Left lobe of liver (tissue), 2 donors: ENCODE measurements at regions not wholly inside any gene's neighbourhood (a gene's known extent, or its start where the extent isn't known, plus 50 kb on each side); places are given as distances from the start of the nearest gene placed in this dataset.
A peak's percentile ranks its signal among the peaks of the same experiment; 100 is the strongest.

Experiments used
- ATAC-seq: fragments of 200-7000 bp; cut with Tn5 transposase; one replicate; pipeline ENCODE4 v1.9.1; 2020; ENCODE audit warnings: mild to moderate bottlenecking, moderate library complexity
- DNase-seq: peaks from one replicate; pipeline ENCODE4 v3.0.0-alpha.2; 2020; ENCODE audit warnings: low spot score
- donor health status: DM: no; HTN: no; CAD: no; lungs with moderate emphysema.
- donor health status: DM: no; HTN: yes; CAD: no.

- DNase-seq (no peak), ATAC-seq (peak; percentile 39)
Measured at GRCh38 chr2:211049321-211050018, 493.1 kb downstream of the CPS1 start.

GRCh38 chr2:211055438-211055837 is 499.0 kb downstream of the CPS1 start:
- no peak for ATAC-seq
- DNase-seq = no peak

DNA sequence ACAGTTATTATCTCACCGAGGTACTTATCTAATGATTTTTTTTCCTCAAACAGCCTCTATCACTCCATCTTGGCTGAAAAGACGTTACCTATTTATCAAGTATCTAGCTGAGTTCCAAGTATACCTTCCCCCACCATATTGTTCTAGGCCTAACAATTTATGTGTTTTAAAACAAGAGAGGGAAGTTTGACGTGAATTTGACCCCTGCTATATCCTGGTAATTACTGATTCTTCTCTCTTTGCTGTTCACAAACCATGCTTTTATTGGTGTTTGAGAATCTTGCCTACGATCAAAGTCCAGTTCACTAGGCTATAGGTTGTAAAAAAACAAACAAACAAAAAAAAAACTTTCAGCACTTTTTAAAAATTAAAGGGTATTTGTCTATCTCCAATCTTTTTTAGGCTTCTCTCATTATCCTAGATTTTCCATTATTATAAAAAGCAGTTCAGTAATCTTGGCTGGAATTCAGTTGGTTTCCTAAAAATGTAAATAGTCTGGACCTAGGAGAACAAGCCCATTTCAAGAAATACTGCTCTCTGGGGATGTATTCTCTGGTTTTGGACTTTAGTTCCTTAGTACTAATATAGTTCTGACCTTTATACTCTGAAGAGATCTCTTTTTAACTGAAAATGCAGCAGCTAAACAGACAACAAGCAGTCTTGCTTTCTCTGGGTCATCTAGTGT is 505.4 kb downstream of the CPS1 start:
- DNase-seq = no peak
- no peak for ATAC-seq

DNA sequence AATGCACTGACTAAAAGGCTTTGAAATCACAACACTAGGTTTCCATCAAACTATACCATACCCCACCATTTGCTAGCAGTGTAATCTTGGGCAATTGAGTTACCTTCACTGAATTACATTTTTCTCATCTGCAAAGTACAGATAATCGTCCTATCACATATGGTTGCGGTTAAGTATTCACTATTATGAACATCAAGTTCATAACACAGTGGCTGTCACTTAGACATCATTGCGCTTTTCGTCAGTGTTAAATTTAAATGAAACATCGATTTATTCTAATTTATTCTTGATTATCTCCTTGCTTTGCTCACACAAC is 505.9 kb downstream of the CPS1 start:
- DNase-seq = no peak
- ATAC-seq = no peak

DNA sequence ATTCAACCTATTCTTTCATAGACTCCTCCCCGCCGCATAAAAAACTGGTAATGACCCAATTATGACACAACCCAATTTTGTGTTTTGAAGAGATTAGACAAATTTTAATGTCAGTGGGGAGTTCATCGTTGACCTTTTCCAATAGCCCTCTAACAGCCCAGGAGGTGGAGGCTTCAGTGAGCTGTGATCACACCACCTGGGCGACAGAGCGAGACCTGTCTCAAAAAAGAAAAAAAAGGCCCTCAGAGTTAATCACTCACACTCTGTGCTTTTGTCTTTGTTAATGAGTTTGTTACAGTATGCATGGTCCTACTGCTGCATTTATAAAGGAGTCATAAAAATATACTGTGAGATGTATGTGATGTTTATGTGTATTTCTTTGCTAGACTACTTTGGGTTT is 510.6 kb downstream of the CPS1 start:
- no peak for DNase-seq
- ATAC-seq = no peak

DNA sequence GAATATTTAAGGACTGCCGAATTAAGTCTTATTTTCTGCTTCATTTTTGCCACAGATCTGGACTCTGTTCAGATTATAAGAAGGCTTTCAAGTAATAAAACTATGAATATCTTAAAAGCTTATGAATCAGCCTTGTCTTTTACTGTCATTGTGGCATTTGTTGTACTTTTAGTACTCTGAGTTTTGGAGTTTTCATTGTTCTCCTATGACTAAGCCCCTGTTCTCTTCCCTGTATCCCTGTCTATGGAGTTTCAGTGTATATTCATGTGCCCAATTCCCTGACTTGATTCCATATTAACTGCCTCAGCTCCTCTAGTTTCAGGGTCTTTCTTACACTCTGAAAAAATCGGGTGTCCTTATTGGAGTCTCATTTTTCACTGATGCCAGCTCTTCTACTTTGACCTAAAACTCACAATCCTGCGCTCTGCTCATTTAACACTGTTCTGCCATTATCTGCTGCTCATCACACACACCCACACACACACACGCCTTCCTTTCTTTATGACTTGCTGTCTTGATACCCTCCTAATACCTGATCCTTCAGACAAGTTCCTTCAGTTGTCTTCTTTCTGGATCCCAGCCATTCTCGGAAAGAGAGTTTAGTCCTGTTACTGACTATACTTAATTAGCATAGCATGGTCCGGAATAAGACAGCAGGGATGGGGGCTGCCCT is 511.8 kb downstream of the CPS1 start:
- DNase-seq (no peak), ATAC-seq (no peak)

DNA sequence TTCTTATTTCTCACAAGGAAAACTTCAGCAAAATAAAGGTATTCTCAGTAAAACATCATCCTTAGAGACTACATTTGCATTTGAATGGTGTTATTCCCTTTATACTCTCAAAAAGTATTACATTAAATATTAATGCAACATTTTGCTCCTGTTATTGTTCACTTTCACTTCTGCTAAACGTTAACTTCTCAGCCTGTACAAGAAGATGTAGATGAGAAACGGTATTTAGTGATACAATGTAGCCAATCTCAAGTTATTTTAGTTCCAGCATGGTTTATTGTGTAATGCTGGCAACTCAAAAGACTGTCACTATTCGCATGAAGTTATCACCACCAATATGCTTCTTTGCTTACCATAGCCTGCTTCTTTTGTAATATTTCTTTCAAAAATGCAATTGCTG is 514.1 kb downstream of the CPS1 start:
- no peak for ATAC-seq
- no peak for DNase-seq

DNA sequence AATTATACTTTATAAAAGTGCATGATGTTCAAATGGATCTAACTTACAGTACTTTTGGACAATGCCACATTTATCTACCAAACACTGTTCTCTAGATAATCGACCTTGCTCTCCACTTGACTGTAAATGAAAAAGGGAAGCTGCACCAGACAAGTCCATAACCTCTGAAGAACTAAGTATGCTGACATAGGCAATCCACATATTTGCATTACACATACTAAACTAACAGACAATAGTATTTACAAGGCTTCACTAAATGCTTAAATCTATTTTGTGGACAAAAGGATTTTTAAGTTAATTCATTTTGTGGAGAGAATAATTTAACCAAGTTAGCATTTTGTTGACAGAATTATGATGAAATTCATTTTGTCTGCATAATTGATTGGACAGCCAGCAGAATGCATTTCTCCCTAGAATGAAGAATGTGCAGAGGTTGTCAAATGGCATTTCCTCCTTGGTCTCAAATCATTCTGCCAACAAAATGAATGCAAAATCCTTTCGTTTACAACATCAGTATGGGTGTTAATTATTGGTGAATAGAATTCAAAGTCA is 520.9 kb downstream of the CPS1 start:
- ATAC-seq (no peak), DNase-seq (no peak)

GRCh38 chr2:211084352-211084751 is 528.0 kb downstream of the CPS1 start:
- no peak for DNase-seq
- no peak for ATAC-seq

DNA sequence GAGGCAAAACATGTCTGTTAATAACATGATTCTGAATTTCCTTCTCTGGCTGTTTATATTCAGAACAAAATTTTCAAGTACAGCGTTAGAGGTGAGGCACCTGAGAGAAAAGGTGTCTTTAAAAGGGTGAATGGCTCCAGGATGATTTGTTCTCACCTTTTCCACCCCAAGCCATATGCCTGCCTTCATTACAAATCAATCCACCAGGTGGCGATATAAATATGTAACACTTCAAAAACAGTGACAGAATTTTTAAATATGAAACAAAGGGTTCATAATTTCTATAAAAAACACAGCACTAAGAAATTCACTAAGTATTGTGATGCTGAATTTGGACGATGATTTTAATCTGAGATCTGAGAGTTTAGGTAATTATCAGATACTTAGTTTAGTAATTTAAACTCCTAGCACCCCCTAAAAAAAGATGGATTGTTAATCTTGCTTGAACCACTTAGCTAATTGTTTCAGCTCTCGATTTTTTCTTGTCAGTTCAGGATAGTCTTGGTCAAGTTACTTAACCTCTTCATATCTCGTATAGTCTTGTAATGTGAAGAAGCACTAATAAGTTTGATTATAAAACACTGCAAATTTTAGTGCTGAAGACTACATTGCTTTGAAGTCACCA is 528.8 kb downstream of the CPS1 start:
- DNase-seq (no peak), ATAC-seq (peak; percentile 75)

- DNase-seq (no peak), ATAC-seq (no peak)
Measured at GRCh38 chr2:211086049-211086448, 529.6 kb downstream of the CPS1 start.

- DNase-seq = no peak
- ATAC-seq = no peak
Measured at GRCh38 chr2:211089127-211089526, 532.7 kb downstream of the CPS1 start.

DNA sequence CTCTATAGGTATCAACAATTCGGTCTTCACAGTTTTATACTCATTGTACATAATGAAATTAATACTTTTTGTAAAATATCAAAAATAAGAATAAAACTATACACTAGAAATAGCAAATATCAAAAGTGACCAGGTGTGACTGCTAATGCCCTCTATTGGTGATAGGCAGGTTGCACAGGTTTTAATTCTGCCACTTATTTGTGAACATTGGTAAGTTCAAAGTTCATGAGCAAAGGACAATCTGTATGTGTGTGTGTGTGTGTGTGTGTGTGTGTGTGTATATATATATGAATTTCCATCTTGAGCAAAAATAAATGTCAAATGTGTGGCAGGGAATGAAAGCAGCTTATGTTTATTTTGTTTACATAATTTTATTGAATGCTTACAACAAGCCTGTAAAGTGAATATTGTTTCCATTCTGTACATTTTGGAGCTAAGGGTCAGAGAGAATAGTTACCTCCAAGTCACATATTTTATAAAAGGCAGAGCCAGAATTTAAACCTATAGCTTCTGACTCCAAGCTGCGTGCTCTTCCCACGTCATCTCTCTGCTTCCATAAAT is 537.4 kb downstream of the CPS1 start:
- no peak for DNase-seq
- ATAC-seq = peak; percentile 99

DNA sequence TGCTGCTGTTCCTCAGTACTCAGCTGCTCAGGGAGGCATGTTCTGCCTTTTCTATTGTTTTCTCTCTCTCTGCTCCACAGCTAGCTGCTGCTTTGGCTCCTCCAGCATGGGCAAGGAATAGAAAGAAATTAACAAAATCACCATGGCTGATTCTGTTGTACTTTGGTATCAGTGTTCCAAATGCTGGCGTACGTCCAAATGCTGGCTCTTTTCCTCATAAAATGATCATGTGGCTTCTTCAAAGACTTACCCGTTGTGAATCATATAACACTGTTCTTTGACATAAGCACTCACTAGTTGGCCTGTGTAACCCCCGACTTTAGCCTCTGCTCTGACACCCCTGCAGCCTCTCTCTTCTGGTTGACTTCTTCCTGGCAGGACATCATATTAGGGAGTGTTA is 547.6 kb downstream of the CPS1 start:
- DNase-seq = peak; percentile 52
- ATAC-seq = peak; percentile 59

- DNase-seq (no peak), ATAC-seq (peak; percentile 47)
Measured at GRCh38 chr2:211113334-211114175, 557.2 kb downstream of the CPS1 start.

GRCh38 chr2:211114826-211115455 is 558.5 kb downstream of the CPS1 start:
- ATAC-seq (no peak), DNase-seq (no peak)

DNA sequence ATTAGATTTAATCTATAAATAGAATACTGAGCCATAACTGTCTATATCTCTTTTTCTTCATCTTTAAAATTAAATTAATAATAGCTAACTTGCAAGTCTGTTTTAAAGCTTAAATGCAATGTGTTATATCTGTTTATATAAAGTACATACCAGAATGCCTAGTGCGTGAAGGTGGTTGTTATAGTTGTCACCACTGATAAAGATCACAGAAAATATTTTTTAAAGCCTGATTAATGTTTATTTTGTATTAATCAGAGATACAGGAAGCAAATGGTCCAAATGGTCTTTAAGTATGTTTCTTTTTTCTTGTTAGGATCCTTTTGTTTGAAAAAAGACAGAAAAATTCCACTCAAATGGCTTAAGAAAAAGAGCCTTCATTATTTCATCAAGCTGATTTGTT is 560.6 kb downstream of the CPS1 start:
- DNase-seq (no peak), ATAC-seq (no peak)

DNA sequence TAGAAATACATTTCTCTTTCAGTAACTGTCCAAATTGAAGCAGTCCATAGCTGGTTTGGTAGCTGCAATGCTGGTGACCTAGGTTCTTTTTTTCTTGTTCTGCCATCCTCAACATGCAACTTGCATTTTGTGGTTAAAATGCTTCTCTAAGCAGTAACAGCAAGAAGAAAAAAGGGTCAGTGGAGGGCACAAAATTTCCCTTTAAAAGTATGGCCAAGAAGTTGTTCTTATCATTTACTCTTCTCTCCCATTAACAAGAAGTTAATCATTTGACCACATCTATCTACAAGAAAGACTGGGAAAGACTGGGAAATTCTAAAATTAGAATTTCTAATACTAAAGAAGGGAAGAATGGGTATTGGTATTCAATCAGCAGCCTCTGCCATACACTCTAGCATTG is 569.9 kb downstream of the CPS1 start:
- DNase-seq (no peak), ATAC-seq (no peak)

DNA sequence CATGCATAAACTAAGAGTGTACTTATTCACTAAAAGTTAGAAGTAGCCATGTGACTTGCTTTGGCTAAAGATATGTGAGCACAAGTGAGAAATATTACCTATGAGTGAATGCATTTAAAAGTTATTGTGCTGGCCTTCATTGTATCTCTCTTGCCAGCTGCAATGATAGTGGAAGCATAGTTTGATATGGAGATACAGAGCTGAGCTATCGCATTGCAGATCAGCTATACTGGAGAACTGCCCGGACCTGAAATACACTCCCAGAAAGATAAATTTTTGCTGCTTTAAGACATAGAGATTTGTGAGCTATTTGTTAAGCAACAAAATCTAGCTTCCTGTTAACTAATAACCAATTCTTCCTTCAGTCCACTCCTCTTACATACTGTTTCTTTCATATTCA is 571.1 kb downstream of the CPS1 start:
- no peak for DNase-seq
- ATAC-seq = no peak

DNA sequence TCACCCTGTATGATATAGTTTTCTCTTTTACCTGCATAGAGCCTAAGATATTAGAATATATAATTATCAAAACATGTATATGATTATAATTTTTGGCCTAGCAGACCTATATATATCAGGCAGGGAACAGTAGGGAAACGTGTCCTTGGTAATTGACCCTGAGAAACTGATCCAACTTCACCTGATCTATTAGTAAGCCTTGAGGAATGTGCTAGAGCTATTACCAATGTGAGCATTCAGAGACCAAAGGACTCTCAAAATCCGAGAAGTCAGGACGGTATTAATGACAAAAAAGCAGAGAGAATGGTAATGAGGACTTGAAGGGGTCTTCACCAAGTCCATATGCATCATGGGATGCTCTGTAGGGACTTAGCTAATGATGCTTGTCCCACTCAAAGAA is 571.9 kb downstream of the CPS1 start:
- DNase-seq (no peak), ATAC-seq (no peak)
